Right ventricle myocardium superior (tissue), 1 donor: ENCODE measurements at regions not wholly inside any gene's neighbourhood (a gene's known extent, or its start where the extent isn't known, plus 50 kb on each side); places are given as distances from the start of the nearest gene placed in this dataset.

Source experiments
- ATAC-seq: fragments of 200-7000 bp; cut with Tn5 transposase; one replicate; pipeline ENCODE4 v1.9.1; 2020; ENCODE audit warnings: mild to moderate bottlenecking; ENCODE audit not compliant: poor library complexity
- DNase-seq: peaks from one replicate; pipeline ENCODE4 v3.0.0-alpha.2; 2020
- intact Hi-C: fragments of 100-400 bp; cut with DNase I; formaldehyde crosslinking; loops from one replicate; pipeline ENCODE4 v1.11.2; 2022
- donor health status: DM: no; HTN: yes; CAD: no; lungs with severe emphysema.

GRCh38 chr11:122271745-122272144, 155.7 kb upstream of the BLID start:
- ATAC-seq = no peak
- intact Hi-C loops = no loop called here
- DNase-seq = no peak

- intact Hi-C loops = no loop called here
- no peak for ATAC-seq
These were observed 155.1 kb upstream of the BLID start for GRCh38 chr11:122271137-122271536.

GRCh38 chr11:122270535-122270934, 154.5 kb upstream of the BLID start:
- no peak for ATAC-seq
- intact Hi-C loops = no loop called here

More at GRCh38 chr11:122271137-122271536, 155.1 kb upstream of the BLID start:
- DNase-seq = no peak

GRCh38 chr11:122269824-122270223, 153.8 kb upstream of the BLID start:
- ATAC-seq = no peak
- no peak for DNase-seq
- intact Hi-C loops = no loop called here

More at GRCh38 chr11:122270535-122270934, 154.5 kb upstream of the BLID start:
- DNase-seq = no peak

- ATAC-seq = no peak
- intact Hi-C loops = no loop called here
- no peak for DNase-seq
These were observed 152.7 kb upstream of the BLID start for GRCh38 chr11:122268601-122269130.

- ATAC-seq (no peak), DNase-seq (no peak)
- intact Hi-C loops = no loop called here
These were observed 151.6 kb upstream of the BLID start for GRCh38 chr11:122267602-122268001.

GRCh38 chr11:122265981-122266380, 150.0 kb upstream of the BLID start:
- ATAC-seq (no peak), DNase-seq (no peak)
- intact Hi-C loops = no loop called here

GRCh38 chr11:122264121-122264520, 148.1 kb upstream of the BLID start:
- intact Hi-C loops = no loop called here
- ATAC-seq (no peak), DNase-seq (no peak)

- intact Hi-C loops = no loop called here
- ATAC-seq (no peak), DNase-seq (no peak)
These were observed 145.5 kb upstream of the BLID start for GRCh38 chr11:122261546-122261945.

GRCh38 chr11:122259195-122259821, 143.3 kb upstream of the BLID start:
- intact Hi-C loops = no loop called here
- peak; percentile 85 for ATAC-seq
- DNase-seq = no peak

- intact Hi-C loops = no loop called here
- ATAC-seq = peak; percentile 21
- DNase-seq = no peak
These were observed 142.6 kb upstream of the BLID start for GRCh38 chr11:122258446-122259194.

GRCh38 chr11:122253589-122254231, 137.7 kb upstream of the BLID start:
- ATAC-seq (peak; percentile 72), DNase-seq (no peak)
- intact Hi-C loops = no loop called here

GRCh38 chr11:122248939-122249338, 132.9 kb upstream of the BLID start:
- DNase-seq (no peak), ATAC-seq (no peak)
- intact Hi-C loops = no loop called here

- DNase-seq = no peak
- no peak for ATAC-seq
- intact Hi-C loops = no loop called here
These were observed 132.1 kb upstream of the BLID start for GRCh38 chr11:122248131-122248530.

GRCh38 chr11:122246874-122247273, 130.9 kb upstream of the BLID start:
- DNase-seq (no peak), ATAC-seq (no peak)
- intact Hi-C loops = no loop called here

GRCh38 chr11:122242731-122243130, 126.7 kb upstream of the BLID start:
- DNase-seq = no peak
- no peak for ATAC-seq
- intact Hi-C loops = no loop called here

GRCh38 chr11:122241566-122241965, 125.6 kb upstream of the BLID start:
- DNase-seq = no peak
- ATAC-seq = no peak
- intact Hi-C loops = no loop called here

GRCh38 chr11:122240638-122241037, 124.6 kb upstream of the BLID start:
- intact Hi-C loops = no loop called here
- ATAC-seq (no peak), DNase-seq (no peak)

- DNase-seq (no peak), ATAC-seq (peak; percentile 88)
- intact Hi-C loops = no loop called here
These were observed 119.6 kb upstream of the BLID start for GRCh38 chr11:122235615-122236014.

- DNase-seq (no peak), ATAC-seq (no peak)
- intact Hi-C loops = no loop called here
These were observed 118.8 kb upstream of the BLID start for GRCh38 chr11:122234780-122235179.
